Hepatocyte (in vitro differentiated cells): ENCODE measurements at regions not wholly inside any gene's neighbourhood (a gene's known extent, or its start where the extent isn't known, plus 50 kb on each side); places are given as distances from the start of the nearest gene placed in this dataset.

Source experiments
- DNase-seq: peaks from one replicate; pipeline ENCODE4 v3.0.0-alpha.2; 2016; ENCODE audit warnings: low spot score
- H2AFZ ChIP-seq: fragments of 200-600 bp; sonication (generic); 2 replicates; pipeline ENCODE4 v1.6.0; 2016; ENCODE audit warnings: antibody characterized with exemption, mild to moderate bottlenecking
- H3K27ac ChIP-seq: fragments of 200-600 bp; sonication (generic); 2 replicates; pipeline ENCODE4 v1.5.1; 2016; ENCODE audit warnings: mild to moderate bottlenecking
- H3K27me3 ChIP-seq: fragments of 200-600 bp; sonication (generic); 2 replicates; pipeline ENCODE4 v1.6.1; 2016
- H3K36me3 ChIP-seq: fragments of 200-600 bp; sonication (generic); replicated peaks from 2 replicates; pipeline ENCODE4 v1.5.1; 2016; ENCODE audit warnings: low read depth; ENCODE audit not compliant: insufficient read depth
- H3K4me1 ChIP-seq: fragments of 200-600 bp; sonication (generic); 2 replicates; pipeline ENCODE4 v1.5.1; 2016; ENCODE audit warnings: mild to moderate bottlenecking, moderate library complexity; ENCODE audit not compliant: insufficient read depth
- H3K4me2 ChIP-seq: fragments of 200-600 bp; sonication (generic); 2 replicates; pipeline ENCODE4 v1.6.0; 2016
- H3K4me3 ChIP-seq: fragments of 200-600 bp; sonication (generic); 2 replicates; pipeline ENCODE4 v1.5.1; 2016; ENCODE audit warnings: mild to moderate bottlenecking
- H3K79me2 ChIP-seq: fragments of 200-600 bp; sonication (generic); 2 replicates; pipeline ENCODE4 v1.6.0; 2017; ENCODE audit warnings: mild to moderate bottlenecking
- H3K9me2 ChIP-seq: fragments of 200-600 bp; sonication (generic); replicated peaks from 2 replicates; pipeline ENCODE4 v1.6.0; 2017; ENCODE audit warnings: mild to moderate bottlenecking; ENCODE audit not compliant: insufficient read depth
- H3K9me3 ChIP-seq: fragments of 200-600 bp; sonication (generic); 2 replicates; pipeline ENCODE4 v1.5.1; 2016; ENCODE audit warnings: low read depth, mild to moderate bottlenecking
- H4K20me1 ChIP-seq: fragments of 200-600 bp; sonication (generic); 2 replicates; pipeline ENCODE4 v1.6.0; 2016; ENCODE audit warnings: mild to moderate bottlenecking; ENCODE audit not compliant: insufficient read depth, poor library complexity, severe bottlenecking
- EZH2 ChIP-seq: fragments of 200-600 bp; sonication (generic); IDR thresholded peaks from 2 replicates; pipeline ENCODE4 v1.6.1; 2016; ENCODE audit warnings: antibody characterized with exemption, mild to moderate bottlenecking, borderline replicate concordance
- EZH2phosphoT487 ChIP-seq: fragments of 200-600 bp; sonication (generic); IDR thresholded peaks from one replicate; pipeline ENCODE4 v1.6.1; 2018; ENCODE audit warnings: antibody characterized with exemption, mild to moderate bottlenecking, low read depth, moderate library complexity; ENCODE audit not compliant: unreplicated experiment, severe bottlenecking
- WGBS: methylation state at CpG from one replicate; pipeline ENCODE4 v1.1.6; 2016; ENCODE audit warnings: low lambda C conversion rate; ENCODE audit errors: missing lambda C conversion rate; 5-methylcytosine and 5-hydroxymethylcytosine counted together
- TF ChIP-seq, protein P1 (sequence below): fragments of 200-600 bp; sonication (generic); IDR thresholded peaks from 2 replicates; pipeline ENCODE4 v1.5.1; 2016; ENCODE audit warnings: antibody characterized with exemption, mild to moderate bottlenecking; ENCODE audit not compliant: poor library complexity

DNA sequence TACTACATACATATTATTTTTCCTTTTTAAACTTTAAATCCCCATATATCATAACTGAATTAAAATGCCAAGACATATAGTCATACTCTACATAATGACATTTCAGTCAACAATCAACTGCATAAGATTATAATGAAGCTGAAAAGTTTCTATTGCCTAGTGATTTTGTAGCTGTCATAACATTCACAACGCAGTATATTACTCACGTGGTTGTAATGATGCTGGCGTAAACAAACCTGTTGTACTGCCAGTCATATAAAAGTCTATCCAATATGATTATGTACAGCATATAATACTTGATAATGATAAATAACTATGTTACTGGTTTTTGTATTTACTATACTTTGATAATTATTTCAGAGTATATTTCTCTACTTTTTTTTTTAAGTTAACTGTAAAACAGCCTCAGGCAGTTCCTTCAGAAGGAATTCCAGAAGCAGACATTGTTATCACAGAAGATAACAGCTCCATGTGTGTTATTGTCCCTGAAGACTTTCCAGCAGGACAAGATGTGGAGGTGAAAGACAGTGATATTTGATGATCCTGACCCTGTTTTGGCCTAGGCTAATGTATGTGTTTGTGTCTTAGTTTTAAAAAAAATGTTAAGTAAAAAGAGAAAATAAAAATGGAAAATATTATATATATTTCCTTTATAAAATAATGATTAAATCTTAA lies 443.4 kb upstream of the UBE2E2 start:
- WGBS: 49% methylated on average over 3 of the region's 3 CpGs
- Histone ChIP-seq H3K79me2 (no peaks in the 10 kb centered on the region), H3K9me3 (no peaks in the 10 kb centered on the region), H3K27ac (no peak overlapping the region), H4K20me1 (no peaks in the 10 kb centered on the region), H3K36me3 (no peaks in the 10 kb centered on the region), H3K4me2 (no peak overlapping the region), H3K9me2 (no peaks in the 10 kb centered on the region), H3K4me1 (no peaks in the 10 kb centered on the region), H3K4me3 (no peak overlapping the region), H3K27me3 (no peaks in the 10 kb centered on the region), H2AFZ (no peak overlapping the region)
- no peak for DNase-seq
- TF ChIP-seq EZH2: no peak
- no peak for TF ChIP-seq EZH2phosphoT487
- TF ChIP-seq, protein P1, sequence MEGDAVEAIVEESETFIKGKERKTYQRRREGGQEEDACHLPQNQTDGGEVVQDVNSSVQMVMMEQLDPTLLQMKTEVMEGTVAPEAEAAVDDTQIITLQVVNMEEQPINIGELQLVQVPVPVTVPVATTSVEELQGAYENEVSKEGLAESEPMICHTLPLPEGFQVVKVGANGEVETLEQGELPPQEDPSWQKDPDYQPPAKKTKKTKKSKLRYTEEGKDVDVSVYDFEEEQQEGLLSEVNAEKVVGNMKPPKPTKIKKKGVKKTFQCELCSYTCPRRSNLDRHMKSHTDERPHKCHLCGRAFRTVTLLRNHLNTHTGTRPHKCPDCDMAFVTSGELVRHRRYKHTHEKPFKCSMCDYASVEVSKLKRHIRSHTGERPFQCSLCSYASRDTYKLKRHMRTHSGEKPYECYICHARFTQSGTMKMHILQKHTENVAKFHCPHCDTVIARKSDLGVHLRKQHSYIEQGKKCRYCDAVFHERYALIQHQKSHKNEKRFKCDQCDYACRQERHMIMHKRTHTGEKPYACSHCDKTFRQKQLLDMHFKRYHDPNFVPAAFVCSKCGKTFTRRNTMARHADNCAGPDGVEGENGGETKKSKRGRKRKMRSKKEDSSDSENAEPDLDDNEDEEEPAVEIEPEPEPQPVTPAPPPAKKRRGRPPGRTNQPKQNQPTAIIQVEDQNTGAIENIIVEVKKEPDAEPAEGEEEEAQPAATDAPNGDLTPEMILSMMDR: no peak

DNA sequence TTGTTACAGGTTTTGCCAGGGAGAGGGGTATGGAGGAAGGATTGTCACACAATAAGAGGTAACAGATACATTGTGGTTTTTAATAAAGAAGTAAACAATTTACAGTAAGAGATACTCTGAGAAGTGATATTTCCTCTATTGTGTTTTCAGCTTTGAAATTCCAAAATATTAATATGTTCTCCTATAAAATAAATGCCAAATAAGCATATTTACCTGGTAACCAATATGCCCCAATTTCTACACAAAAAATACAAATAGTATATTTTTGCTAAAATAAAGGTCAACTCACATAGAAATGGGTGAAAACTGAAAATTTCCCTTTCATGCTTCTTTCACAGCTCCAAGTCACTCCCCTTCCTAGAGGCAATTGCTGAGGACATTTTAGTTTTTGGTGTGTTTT lies 437.4 kb upstream of the UBE2E2 start:
- H3K36me3 ChIP-seq: no peaks in the 10 kb centered on the region
- no peaks in the 10 kb centered on the region for H3K9me3 ChIP-seq
- no peak overlapping the region for H3K27ac ChIP-seq
- H3K4me2 ChIP-seq: no peak overlapping the region
- TF ChIP-seq EZH2phosphoT487 (no peak), EZH2 (no peak)
- TF ChIP-seq, protein P1: no peak
- no peak overlapping the region for H2AFZ ChIP-seq
- no peaks in the 10 kb centered on the region for H3K79me2 ChIP-seq
- H4K20me1 ChIP-seq: no peaks in the 10 kb centered on the region
- no peak for DNase-seq
- H3K9me2 ChIP-seq: no peaks in the 10 kb centered on the region
- no peaks in the 10 kb centered on the region for H3K27me3 ChIP-seq
- H3K4me3 ChIP-seq: no peak overlapping the region
- H3K4me1 ChIP-seq: no peaks in the 10 kb centered on the region

DNA sequence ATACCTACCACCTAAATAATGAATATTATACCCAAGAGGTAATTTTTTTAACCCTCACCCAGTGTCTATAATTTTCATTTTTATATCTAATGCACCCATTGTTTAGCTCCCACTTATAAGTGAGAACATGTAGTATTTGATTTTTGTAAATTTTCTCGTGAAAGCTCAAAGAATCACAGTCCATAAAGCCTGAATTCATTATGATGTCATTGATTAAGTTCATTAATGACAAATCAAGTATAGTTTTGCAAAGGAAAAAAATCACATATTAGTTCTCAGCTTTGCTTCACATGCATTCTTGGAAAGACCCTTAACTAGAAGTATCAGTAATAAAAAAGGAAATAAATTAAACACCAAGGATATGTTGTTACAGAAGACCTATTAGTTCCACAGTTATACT lies 425.3 kb upstream of the UBE2E2 start:
- Histone ChIP-seq H3K4me3 (no peak overlapping the region), H3K9me2 (no peaks in the 10 kb centered on the region), H3K27ac (no peak overlapping the region), H3K27me3 (no peaks in the 10 kb centered on the region), H4K20me1 (no peaks in the 10 kb centered on the region), H2AFZ (no peak overlapping the region), H3K4me1 (no peaks in the 10 kb centered on the region), H3K36me3 (no peaks in the 10 kb centered on the region), H3K79me2 (no peaks in the 10 kb centered on the region), H3K9me3 (no peaks in the 10 kb centered on the region), H3K4me2 (no peak overlapping the region)
- no peak for DNase-seq
- TF ChIP-seq EZH2phosphoT487 (no peak), EZH2 (no peak)
- TF ChIP-seq, protein P1: no peak
- WGBS: 83% methylated on average over 1 of the region's 1 CpG

DNA sequence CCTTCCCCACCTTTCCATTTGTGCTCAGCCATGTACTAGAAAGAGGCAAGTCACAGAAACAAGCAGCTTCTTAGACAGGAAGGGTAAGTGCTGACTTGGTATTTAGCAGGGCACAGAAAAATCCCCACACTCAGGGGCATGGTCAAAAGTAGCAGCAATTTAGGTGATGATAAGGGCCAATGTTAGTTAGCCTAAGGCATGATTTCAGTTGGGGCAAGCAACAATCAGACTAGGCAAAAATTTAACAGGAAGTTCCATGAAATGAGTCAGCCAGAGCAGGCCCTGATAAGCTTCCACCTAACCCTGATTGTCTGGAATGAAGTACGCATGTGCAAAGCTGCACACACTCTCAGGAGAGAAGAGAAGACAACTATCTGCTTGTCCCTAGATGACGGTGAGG lies 423.4 kb upstream of the UBE2E2 start:
- H3K9me2 ChIP-seq: no peaks in the 10 kb centered on the region
- H3K79me2 ChIP-seq: no peaks in the 10 kb centered on the region
- no peaks in the 10 kb centered on the region for H3K4me1 ChIP-seq
- H3K4me2 ChIP-seq: no peak overlapping the region
- no peak overlapping the region for H3K27ac ChIP-seq
- no peak overlapping the region for H2AFZ ChIP-seq
- H3K4me3 ChIP-seq: no peak overlapping the region
- no peaks in the 10 kb centered on the region for H3K27me3 ChIP-seq
- no peaks in the 10 kb centered on the region for H3K36me3 ChIP-seq
- DNase-seq: peak; percentile 55
- no peak for TF ChIP-seq EZH2phosphoT487
- TF ChIP-seq, protein P1: no peak
- no peak for TF ChIP-seq EZH2
- H4K20me1 ChIP-seq: no peaks in the 10 kb centered on the region
- 33% methylated on average over 2 of the region's 2 CpGs for WGBS
- no peaks in the 10 kb centered on the region for H3K9me3 ChIP-seq
